GM10266 (cell line): ENCODE measurements at regions not wholly inside any gene's neighbourhood (a gene's known extent, or its start where the extent isn't known, plus 50 kb on each side); places are given as distances from the start of the nearest gene placed in this dataset.

ENCODE experiments used
- DNase-seq: peaks from one replicate; pipeline ENCODE4 v3.0.0; 2012; ENCODE audit errors: extremely low spot score
- TF ChIP-seq, protein P1 (sequence below): IDR thresholded peaks from 2 replicates; pipeline ENCODE4 v1.5.1; 2012; ENCODE audit warnings: mild to moderate bottlenecking, low read depth; ENCODE audit not compliant: control insufficient read depth, insufficient read depth; ENCODE audit errors: missing control alignments

DNA sequence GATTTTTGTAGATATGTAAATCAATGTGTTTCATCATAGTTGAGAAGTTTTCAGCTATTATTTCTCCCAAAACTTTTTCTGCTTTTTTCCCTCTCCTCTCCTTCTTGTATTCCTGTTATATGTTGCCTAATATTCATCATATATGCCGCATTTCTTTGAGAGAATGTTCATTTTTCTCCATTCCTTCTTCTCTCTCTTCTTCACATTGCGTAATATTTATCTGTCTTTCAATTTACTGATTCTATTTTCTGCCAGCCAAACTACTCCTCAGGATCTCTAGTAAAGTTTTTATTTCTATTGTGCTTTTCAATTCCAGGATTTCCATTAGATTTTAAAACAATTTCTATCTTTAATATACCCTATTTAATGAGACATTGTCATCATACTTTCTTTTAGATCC lies 896.8 kb downstream of the EPHA7 start:
- no peak for DNase-seq
- TF ChIP-seq, protein P1, sequence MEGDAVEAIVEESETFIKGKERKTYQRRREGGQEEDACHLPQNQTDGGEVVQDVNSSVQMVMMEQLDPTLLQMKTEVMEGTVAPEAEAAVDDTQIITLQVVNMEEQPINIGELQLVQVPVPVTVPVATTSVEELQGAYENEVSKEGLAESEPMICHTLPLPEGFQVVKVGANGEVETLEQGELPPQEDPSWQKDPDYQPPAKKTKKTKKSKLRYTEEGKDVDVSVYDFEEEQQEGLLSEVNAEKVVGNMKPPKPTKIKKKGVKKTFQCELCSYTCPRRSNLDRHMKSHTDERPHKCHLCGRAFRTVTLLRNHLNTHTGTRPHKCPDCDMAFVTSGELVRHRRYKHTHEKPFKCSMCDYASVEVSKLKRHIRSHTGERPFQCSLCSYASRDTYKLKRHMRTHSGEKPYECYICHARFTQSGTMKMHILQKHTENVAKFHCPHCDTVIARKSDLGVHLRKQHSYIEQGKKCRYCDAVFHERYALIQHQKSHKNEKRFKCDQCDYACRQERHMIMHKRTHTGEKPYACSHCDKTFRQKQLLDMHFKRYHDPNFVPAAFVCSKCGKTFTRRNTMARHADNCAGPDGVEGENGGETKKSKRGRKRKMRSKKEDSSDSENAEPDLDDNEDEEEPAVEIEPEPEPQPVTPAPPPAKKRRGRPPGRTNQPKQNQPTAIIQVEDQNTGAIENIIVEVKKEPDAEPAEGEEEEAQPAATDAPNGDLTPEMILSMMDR: no peak

DNA sequence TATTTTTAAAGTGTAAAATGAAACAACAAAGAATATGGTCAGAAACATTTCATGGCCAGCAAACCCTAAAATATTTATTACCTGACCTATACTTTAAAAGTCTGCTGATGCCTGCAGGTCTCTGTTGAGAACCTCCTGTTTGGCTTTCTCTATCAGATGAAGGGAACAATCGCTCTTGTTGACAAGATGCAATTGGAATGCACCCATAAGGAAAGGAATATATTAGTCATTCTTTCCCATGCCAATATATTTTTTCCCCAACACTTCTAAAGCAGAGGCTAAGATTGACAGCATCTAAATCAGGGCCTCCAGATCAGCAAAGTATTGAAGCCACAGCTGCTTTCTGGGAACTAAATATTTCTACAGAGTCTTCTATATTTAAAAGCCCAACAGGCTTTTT lies 897.8 kb downstream of the EPHA7 start:
- TF ChIP-seq, protein P1: no peak
- no peak for DNase-seq

DNA sequence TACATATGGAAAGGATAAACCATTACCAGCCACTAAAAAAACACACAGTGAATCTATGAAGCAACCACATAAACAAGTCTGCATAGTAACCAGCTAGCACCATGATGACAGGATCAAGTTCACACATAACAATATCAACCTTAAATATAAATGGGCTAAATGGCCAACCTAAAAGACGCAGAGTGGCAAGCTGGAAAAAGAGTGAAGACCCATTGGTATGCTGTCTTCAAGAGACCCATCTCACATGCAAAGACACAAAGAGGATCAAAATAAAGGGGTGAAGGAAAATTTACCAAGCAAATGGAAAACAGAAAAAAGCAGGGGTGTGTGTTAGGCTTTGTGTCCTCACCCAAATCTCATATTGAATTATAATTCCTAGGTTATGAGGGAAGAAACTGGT lies 909.2 kb downstream of the EPHA7 start:
- TF ChIP-seq, protein P1: no peak
- DNase-seq: no peak

DNA sequence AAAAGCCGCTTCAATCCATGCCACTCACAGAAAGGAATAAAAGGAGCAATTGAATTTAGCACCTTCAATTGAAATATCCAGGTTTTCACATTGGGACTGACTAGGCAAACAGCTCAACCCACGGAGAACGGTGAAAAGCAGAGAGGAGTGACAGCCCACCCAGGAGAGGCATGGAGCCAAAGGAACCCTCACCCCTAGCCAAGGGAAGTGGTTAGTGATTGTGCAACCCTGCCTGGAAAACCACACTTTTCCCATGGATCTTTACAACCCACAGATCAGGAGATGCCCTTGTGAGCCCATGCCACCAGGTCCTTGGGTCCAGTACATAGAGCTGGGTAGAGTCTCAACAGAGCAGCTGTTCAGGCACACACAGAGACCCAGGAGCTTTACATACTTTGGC lies 911.8 kb downstream of the EPHA7 start:
- TF ChIP-seq, protein P1: no peak

DNA sequence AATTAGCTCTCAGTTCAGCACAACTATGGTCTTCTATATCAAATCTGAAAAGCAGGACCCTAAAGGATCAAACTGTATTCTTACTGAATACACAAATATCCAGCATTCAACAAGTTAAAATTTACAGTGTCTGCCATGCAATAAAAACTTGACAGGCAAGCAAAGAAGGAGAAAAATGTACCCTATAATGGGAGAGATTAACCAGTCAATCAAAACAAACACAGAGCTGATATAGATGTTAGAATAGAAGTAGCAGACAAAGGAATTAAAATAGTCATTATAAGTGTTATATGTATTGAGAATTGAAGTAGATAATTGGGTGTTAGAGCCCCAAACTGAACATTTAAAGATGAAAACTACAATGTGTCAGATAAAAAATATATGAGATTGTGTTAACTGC lies 914.9 kb downstream of the EPHA7 start:
- DNase-seq: no peak
- TF ChIP-seq, protein P1: no peak

More for the DNA sequence above, 911.8 kb downstream of the EPHA7 start:
- DNase-seq: no peak

DNA sequence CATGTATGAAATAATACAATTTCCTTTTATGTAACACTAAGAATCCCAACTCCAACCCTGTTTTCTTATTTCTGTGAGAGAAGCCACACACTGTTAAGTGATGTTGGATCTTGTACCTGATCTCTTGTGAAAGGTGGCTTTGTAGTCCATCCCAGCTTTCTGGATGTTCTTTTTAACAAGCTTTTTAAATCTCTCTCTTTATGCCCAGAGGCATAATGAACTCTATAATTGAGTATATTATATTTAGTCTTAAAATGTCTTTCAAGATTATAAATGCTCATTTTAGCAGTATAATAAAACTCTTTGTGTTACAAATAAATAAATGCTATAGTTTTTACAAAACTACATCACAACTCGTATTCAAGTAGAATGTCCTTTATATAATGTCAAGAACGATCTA lies 922.1 kb downstream of the EPHA7 start:
- TF ChIP-seq, protein P1: no peak
- DNase-seq: no peak

DNA sequence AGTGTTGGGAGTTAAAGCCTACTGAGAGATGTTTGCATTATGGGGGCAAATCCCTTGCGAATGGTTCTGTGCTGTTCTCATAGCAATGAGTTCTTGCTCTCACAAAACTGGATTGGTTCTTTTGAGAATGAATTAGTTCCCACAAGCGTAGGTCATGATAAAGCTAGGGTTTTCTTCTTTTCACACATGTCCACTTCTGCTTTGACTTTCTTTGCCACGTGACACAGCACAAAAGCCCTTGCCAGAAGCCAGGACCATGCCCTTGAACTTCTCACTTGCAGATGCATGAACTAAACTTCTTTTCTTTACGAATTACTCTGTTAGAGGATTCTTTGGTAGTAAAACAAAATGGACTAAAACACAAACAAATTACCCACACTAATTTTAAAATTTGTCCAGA lies 922.8 kb downstream of the EPHA7 start:
- DNase-seq: no peak
- TF ChIP-seq, protein P1: no peak
